ENCODE measurements at regions not wholly inside any gene's neighbourhood (a gene's known extent, or its start where the extent isn't known, plus 50 kb on each side); places are given as distances from the start of the nearest gene placed in this dataset.

GRCh38 chr11:70833554-70833953, 418.8 kb downstream of the SHANK2 start:
- no peak for DNase-seq

- DNase-seq, result no peak
These were observed 418.0 kb downstream of the SHANK2 start for GRCh38 chr11:70834277-70834940.

- DNase-seq, result no peak
These were observed 417.3 kb downstream of the SHANK2 start for GRCh38 chr11:70834984-70835560.

GRCh38 chr11:70836071-70836470, 416.3 kb downstream of the SHANK2 start:
- no peak for DNase-seq

- DNase-seq, result no peak
These were observed 414.2 kb downstream of the SHANK2 start for GRCh38 chr11:70838198-70838597.

- DNase-seq, result no peak
These were observed 412.5 kb downstream of the SHANK2 start for GRCh38 chr11:70839851-70840250.

- DNase-seq, result no peak
These were observed 411.1 kb downstream of the SHANK2 start for GRCh38 chr11:70841264-70841663.

- DNase-seq, result no peak
These were observed 410.1 kb downstream of the SHANK2 start for GRCh38 chr11:70842256-70842655.

GRCh38 chr11:70842701-70843100, 409.7 kb downstream of the SHANK2 start:
- no peak for DNase-seq

GRCh38 chr11:70843906-70844305, 408.5 kb downstream of the SHANK2 start:
- DNase-seq, result no peak

GRCh38 chr11:70844387-70844786, 408.0 kb downstream of the SHANK2 start:
- DNase-seq, result no peak

GRCh38 chr11:70845591-70846041, 406.8 kb downstream of the SHANK2 start:
- no peak for DNase-seq

- no peak for DNase-seq
These were observed 405.4 kb downstream of the SHANK2 start for GRCh38 chr11:70846781-70847655.

- DNase-seq, result no peak
These were observed 404.1 kb downstream of the SHANK2 start for GRCh38 chr11:70848243-70848750.

GRCh38 chr11:70849031-70849430, 403.3 kb downstream of the SHANK2 start:
- DNase-seq, result no peak

- DNase-seq, result no peak
These were observed 401.1 kb downstream of the SHANK2 start for GRCh38 chr11:70851308-70851707.

- no peak for DNase-seq
These were observed 400.5 kb downstream of the SHANK2 start for GRCh38 chr11:70851907-70852306.

- no peak for DNase-seq
These were observed 399.2 kb downstream of the SHANK2 start for GRCh38 chr11:70853068-70853769.

- no peak for DNase-seq
These were observed 398.6 kb downstream of the SHANK2 start for GRCh38 chr11:70853770-70854108.

GRCh38 chr11:70854201-70854600, 398.2 kb downstream of the SHANK2 start:
- no peak for DNase-seq

GRCh38 chr11:70854901-70855556, 397.3 kb downstream of the SHANK2 start:
- peak; percentile 49 to 51 for DNase-seq

GRCh38 chr11:70857894-70858293, 394.5 kb downstream of the SHANK2 start:
- no peak for DNase-seq

GRCh38 chr11:70859180-70859579, 393.2 kb downstream of the SHANK2 start:
- no peak for DNase-seq

Data from SHP77 (cell line).